GM21360 (cell line): ENCODE measurements at regions not wholly inside any gene's neighbourhood (a gene's known extent, or its start where the extent isn't known, plus 50 kb on each side); places are given as distances from the start of the nearest gene placed in this dataset.

Experiments used
- ATAC-seq: cut with Tn5 transposase; IDR thresholded peaks from one replicate; pipeline ENCODE4 v1.9.1; 2021; ENCODE audit warnings: mild to moderate bottlenecking, moderate library complexity; ENCODE audit not compliant: unreplicated experiment

- ATAC-seq: no peak
These were observed 354.5 kb upstream of the ZMIZ1 start for GRCh38 chr10:78714225-78714624.

- ATAC-seq: no peak
These were observed 353.3 kb upstream of the ZMIZ1 start for GRCh38 chr10:78715435-78715834.

GRCh38 chr10:78716043-78716660 is 352.6 kb upstream of the ZMIZ1 start:
- ATAC-seq: no peak

DNA sequence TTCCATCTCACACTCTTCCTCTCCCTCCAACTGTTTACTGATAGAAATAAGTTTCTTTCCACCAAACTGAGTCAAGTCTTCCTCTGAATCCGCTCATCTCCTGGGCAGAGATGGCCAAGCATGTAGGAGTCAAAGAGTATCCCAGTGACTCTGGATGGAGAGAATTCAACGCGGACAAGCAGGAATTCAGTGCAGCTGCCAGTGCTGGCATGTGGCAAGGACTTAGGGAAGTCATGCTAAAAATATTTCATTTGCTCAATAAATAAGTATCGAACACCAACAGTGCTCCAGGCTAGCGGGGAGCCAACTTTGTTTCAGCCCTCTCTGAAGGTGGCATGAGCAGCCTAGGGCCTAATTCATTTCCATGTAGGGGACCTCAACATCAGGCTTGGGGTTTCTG is 351.6 kb upstream of the ZMIZ1 start:
- no peak for ATAC-seq

DNA sequence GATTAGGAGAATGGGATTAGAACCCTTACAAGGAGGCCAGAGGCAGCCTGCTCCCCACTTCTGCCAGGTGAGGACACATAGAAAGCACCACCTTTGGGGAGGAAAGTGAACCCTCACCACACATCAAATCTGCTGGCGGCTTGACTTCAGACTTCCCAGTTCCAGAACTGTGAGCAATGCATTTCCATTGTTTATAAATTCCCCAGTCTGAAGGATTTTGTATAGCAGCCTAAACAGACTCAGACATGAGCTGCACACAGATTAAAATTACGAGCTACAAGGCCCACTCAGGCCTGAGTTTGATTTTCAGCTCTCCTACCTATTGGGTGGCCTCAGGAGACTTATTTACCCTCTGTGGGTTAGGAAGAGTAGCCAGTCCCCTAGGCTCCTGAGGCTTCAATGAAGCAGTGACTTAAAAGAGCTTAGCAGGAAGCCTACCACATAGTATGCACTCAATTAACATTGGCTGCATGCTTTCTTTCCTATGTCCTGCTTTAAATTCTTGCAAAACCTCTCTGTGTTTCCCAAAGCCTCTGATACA is 350.7 kb upstream of the ZMIZ1 start:
- no peak for ATAC-seq

DNA sequence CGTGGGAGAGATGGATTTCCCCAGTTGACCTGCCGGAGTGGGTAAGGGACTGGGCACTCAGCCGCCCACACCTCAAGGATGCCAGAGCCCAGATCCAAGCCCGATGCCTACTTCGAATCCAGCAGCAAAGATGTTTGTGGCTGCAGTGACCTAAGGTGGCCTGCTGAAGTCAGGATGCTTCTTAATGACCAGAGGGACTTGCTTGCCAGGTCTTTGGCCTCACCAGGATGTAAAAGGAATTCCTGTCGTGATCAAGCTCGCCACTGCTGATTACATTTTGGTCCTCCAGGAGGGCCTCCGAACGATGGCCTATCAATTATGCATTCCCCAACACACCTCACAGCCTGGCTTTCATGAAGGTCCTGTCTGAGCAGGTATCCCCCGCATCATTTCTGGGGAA is 349.5 kb upstream of the ZMIZ1 start:
- no peak for ATAC-seq

- ATAC-seq: no peak
These were observed 348.7 kb upstream of the ZMIZ1 start for GRCh38 chr10:78720091-78720490.

DNA sequence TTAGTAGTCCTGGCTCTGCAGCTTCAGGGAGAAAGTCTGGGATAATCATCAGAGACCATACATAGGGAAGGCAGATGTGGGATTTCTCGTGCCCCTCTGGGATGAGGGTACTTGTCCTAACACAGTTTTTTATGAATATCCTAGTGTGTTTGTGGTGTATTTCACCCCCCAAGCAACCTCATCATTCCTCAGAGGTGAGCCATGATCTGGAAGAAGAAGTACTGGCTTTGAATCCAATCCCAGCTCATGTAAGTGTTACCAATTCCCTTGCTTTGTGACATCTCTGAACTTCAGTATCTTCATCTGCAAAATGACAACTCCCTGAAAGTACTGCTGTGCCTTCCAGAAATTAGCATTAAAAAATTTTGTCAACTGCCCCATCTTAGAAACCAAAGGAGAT is 347.5 kb upstream of the ZMIZ1 start:
- no peak for ATAC-seq

GRCh38 chr10:78724846-78725245 is 343.9 kb upstream of the ZMIZ1 start:
- no peak for ATAC-seq

DNA sequence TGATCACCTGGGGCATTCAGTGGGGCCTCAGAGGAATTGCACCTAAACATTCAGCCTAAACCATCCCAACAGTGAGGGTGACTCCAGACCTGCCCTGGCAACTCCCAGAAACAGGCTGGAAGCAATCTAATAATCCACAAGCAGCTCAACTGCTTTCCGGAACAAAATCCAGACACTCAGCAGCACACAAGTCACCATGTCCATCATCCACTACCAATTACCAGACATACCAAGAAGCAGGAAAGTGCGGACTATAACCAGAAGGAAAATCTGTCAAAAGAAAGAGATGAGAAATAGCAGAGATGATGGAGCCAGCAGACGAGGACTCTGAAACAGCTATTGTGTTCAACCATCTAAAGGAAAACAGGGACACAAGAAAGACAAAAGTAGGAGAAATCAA is 342.6 kb upstream of the ZMIZ1 start:
- no peak for ATAC-seq

DNA sequence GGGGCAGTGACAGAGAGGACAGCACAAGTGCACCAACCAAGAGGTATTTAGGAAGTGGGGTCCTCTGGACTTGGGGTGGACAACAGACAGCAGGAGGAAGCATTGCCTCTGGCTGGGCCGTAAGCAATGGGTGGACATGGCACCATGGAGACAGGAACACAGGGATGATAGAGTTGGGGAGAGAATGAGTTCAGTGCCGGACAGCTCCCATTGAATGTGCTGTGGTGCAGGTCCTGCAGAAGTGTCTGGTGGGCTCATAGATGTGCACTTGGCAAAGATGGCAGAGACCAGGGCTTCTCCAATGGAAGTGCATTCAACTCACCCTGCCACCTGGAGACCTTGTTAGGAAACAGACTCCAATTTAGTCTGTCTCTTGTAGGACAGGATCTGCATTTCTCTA is 341.5 kb upstream of the ZMIZ1 start:
- ATAC-seq: no peak

DNA sequence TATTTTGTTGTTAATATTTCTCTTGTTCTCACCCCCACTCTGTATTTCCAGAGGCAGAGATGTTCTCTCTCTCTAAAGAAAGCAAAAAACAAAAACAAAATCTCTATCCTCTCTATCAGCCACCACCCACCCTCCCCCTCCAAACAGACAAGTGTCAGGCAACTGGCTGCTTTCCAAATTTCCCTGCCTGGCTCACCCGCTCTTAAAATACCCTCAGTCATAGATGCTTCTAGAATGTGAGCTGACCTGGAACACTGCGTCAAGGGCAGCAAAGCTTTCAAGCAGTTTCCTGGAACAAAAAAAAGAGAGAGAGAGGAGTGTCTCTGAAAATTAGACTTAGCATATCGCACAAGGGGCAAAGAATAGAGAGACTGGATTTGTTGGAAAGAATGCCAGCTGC is 341.0 kb upstream of the ZMIZ1 start:
- ATAC-seq: no peak

GRCh38 chr10:78728176-78728575 is 340.6 kb upstream of the ZMIZ1 start:
- ATAC-seq: no peak

- no peak for ATAC-seq
These were observed 339.4 kb upstream of the ZMIZ1 start for GRCh38 chr10:78729366-78729765.

- ATAC-seq: no peak
These were observed 339.0 kb upstream of the ZMIZ1 start for GRCh38 chr10:78729800-78730199.

- no peak for ATAC-seq
These were observed 338.0 kb upstream of the ZMIZ1 start for GRCh38 chr10:78730754-78731153.

GRCh38 chr10:78731675-78732074 is 337.1 kb upstream of the ZMIZ1 start:
- ATAC-seq: no peak

- ATAC-seq: no peak
These were observed 336.4 kb upstream of the ZMIZ1 start for GRCh38 chr10:78732381-78732780.

GRCh38 chr10:78736926-78737630 is 331.7 kb upstream of the ZMIZ1 start:
- ATAC-seq: no peak

DNA sequence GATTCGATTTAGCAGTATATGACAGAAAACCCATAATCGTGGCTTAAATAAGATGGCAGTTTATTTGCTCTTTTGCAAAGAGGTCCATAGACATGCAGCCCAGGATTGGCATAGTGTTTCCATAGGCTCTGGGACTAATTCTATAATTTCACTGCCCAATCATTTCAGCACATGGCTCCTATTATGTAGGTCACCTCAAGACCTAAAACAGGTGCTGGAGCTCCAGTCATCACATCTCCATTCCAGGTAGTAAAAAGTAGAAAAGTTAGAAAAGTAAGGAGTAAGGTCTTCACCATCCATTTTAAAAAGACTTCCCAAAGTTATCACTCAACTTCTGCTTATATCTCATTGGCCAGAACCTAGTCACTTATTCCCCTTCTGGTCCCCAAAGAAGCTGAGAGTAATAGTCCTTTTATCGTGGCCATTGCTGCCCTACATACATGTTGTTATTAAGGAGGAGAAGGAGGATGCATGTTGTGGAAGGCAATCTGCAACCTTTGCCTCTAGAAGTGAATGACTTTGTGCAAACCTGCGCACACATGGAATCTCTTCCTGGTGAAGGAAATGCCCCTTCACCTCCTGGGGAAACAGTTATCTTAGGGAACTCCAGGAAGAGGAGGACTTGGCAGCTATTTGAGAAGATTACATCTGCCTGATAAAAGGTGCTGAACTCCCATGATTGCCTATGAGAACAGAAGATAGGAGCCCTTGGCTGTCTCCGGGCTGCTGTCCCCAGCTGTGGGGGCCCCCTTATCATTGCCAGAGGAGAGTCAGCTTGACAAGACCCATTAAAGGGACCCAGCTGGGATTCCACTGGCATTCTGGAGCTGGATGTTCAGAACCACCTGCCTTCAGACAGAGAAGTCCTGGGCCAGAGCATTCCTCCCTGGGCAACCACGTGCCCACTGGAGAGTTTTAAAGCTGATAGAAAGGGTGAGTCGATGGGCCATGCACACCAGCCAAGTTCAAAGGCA is 330.6 kb upstream of the ZMIZ1 start:
- no peak for ATAC-seq

DNA sequence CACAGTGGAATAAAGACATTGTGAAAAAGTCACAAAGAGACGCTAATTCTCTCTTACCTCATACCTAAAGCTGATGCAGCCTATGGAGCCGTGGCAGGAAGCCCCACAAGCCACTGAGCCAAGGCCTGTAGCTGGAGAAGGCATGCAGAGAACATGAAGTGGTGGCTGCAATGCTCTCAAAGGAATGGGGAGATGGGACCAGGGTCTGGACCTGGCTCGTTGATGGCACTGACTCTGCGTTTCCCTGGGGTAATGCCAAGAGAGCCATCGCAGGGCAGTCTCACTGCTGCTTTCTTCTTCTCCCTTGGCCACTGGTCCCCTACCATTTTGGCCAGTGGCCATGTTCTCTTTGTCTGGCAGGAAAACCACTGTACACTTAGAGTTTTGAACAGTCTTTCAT is 329.9 kb upstream of the ZMIZ1 start:
- no peak for ATAC-seq
